H9 (cell line): ENCODE measurements at regions not wholly inside any gene's neighbourhood (a gene's known extent, or its start where the extent isn't known, plus 50 kb on each side); places are given as distances from the start of the nearest gene placed in this dataset.
A peak's percentile ranks its signal among the peaks of the same experiment; 100 is the strongest.

Experiments used
- DNase-seq: peaks from one replicate; pipeline ENCODE4 v3.0.0-alpha.2; 2017
- H2AFZ ChIP-seq: one replicate; pipeline ENCODE4 v1.6.1; 2013; ENCODE audit warnings: mild to moderate bottlenecking, low read length, control low read depth, moderate library complexity
- H2AK5ac ChIP-seq: 2 replicates; pipeline ENCODE4 v1.6.1; 2013; ENCODE audit warnings: low read length, control low read depth, mixed read lengths; ENCODE audit not compliant: insufficient read length
- H2BK120ac ChIP-seq: one replicate; pipeline ENCODE4 v1.6.1; 2013; ENCODE audit warnings: low read depth, mild to moderate bottlenecking, low read length, control low read depth, inconsistent platforms; ENCODE audit not compliant: poor library complexity, severe bottlenecking
- H2BK12ac ChIP-seq: 2 replicates; pipeline ENCODE4 v1.6.1; 2013; ENCODE audit warnings: low read length, control low read depth, mixed read lengths, low read depth; ENCODE audit not compliant: insufficient read length
- H2BK15ac ChIP-seq: 2 replicates; pipeline ENCODE4 v1.6.1; 2013; ENCODE audit warnings: low read depth, low read length, control low read depth
- H2BK20ac ChIP-seq: one replicate; pipeline ENCODE4 v1.6.1; 2013; ENCODE audit warnings: low read depth, mild to moderate bottlenecking, low read length, control low read depth, inconsistent platforms; ENCODE audit not compliant: poor library complexity, severe bottlenecking
- H2BK5ac ChIP-seq: 2 replicates; pipeline ENCODE4 v1.6.1; 2013; ENCODE audit warnings: low read length, control low read depth, mixed read lengths; ENCODE audit not compliant: insufficient read length
- H3K14ac ChIP-seq: 2 replicates; pipeline ENCODE4 v1.6.1; 2013; ENCODE audit warnings: low read length, control low read depth; ENCODE audit not compliant: insufficient read depth
- H3K18ac ChIP-seq: 2 replicates; pipeline ENCODE4 v1.6.1; 2013; ENCODE audit warnings: low read depth, mild to moderate bottlenecking, mixed read lengths, low read length, control low read depth; ENCODE audit not compliant: insufficient read length
- H3K23ac ChIP-seq: 2 replicates; pipeline ENCODE4 v1.6.1; 2013; ENCODE audit warnings: low read length, control low read depth, mixed read lengths, low read depth; ENCODE audit not compliant: insufficient read length
- H3K23me2 ChIP-seq: 2 replicates; pipeline ENCODE4 v1.6.1; 2013; ENCODE audit warnings: low read depth, mild to moderate bottlenecking, mixed read lengths, low read length, control low read depth; ENCODE audit not compliant: insufficient read length, poor library complexity, severe bottlenecking
- H3K27ac ChIP-seq: 2 replicates; pipeline ENCODE4 v1.5.1; 2013; ENCODE audit warnings: low read length, control low read depth, mixed read lengths, low read depth; ENCODE audit not compliant: insufficient read length
- H3K27me3 ChIP-seq: 2 replicates; pipeline ENCODE4 v1.6.1; 2013; ENCODE audit warnings: low read length, control low read depth, inconsistent platforms; ENCODE audit not compliant: insufficient read depth
- H3K4ac ChIP-seq: 2 replicates; pipeline ENCODE4 v1.6.1; 2013; ENCODE audit warnings: low read depth, mild to moderate bottlenecking, control low read depth, inconsistent platforms, low read length, moderate library complexity
- H3K4me1 ChIP-seq: 2 replicates; pipeline ENCODE4 v1.6.1; 2013; ENCODE audit warnings: low read length, control low read depth, inconsistent platforms; ENCODE audit not compliant: insufficient read depth
- H3K4me2 ChIP-seq: 2 replicates; pipeline ENCODE4 v1.6.1; 2013; ENCODE audit warnings: low read length, control low read depth, mixed read lengths; ENCODE audit not compliant: insufficient read length, insufficient read depth
- H3K56ac ChIP-seq: 2 replicates; pipeline ENCODE4 v1.6.1; 2013; ENCODE audit warnings: low read depth, mild to moderate bottlenecking, mixed read lengths, low read length, control low read depth; ENCODE audit not compliant: insufficient read length
- H3K79me1 ChIP-seq: 2 replicates; pipeline ENCODE4 v1.6.1; 2013; ENCODE audit warnings: low read depth, mild to moderate bottlenecking, moderate library complexity, low read length, control low read depth, inconsistent platforms; ENCODE audit not compliant: insufficient read depth, poor library complexity, severe bottlenecking
- H3K79me2 ChIP-seq: 2 replicates; pipeline ENCODE4 v1.6.1; 2013; ENCODE audit warnings: low read length, control low read depth, inconsistent platforms; ENCODE audit not compliant: insufficient read depth
- H3K9ac ChIP-seq: 2 replicates; pipeline ENCODE4 v1.6.1; 2013; ENCODE audit warnings: low read length, control low read depth, mixed read lengths; ENCODE audit not compliant: insufficient read length; ENCODE audit errors: extremely low read depth
- H3K9me3 ChIP-seq: one replicate; pipeline ENCODE4 v1.6.1; 2013; ENCODE audit warnings: low read depth, low read length, inconsistent platforms; ENCODE audit not compliant: control insufficient read depth
- H3T11ph ChIP-seq: one replicate; pipeline ENCODE4 v1.6.1; 2013; ENCODE audit warnings: mild to moderate bottlenecking, low read length, control low read depth, inconsistent platforms
- H4K20me1 ChIP-seq: one replicate; pipeline ENCODE4 v1.6.1; 2013; ENCODE audit not compliant: control insufficient read depth, insufficient read length, insufficient read depth
- H4K5ac ChIP-seq: 2 replicates; pipeline ENCODE4 v1.6.1; 2013; ENCODE audit warnings: low read depth, mild to moderate bottlenecking, mixed read lengths, low read length, control low read depth; ENCODE audit not compliant: insufficient read length
- H4K8ac ChIP-seq: replicated peaks from 2 replicates; pipeline ENCODE4 v1.6.1; 2013; ENCODE audit warnings: low read length, control low read depth, mixed read lengths, low read depth; ENCODE audit not compliant: insufficient read length
- H4K91ac ChIP-seq: 2 replicates; pipeline ENCODE4 v1.6.1; 2013; ENCODE audit warnings: low read depth, mild to moderate bottlenecking, moderate library complexity, mixed read lengths, low read length, control low read depth; ENCODE audit not compliant: insufficient read length
- H3K27ac Mint-ChIP-seq, 3 experiments: 2 replicates in 2 of 3; 3 replicates in 1 of 3; pipeline ENCODE4 v1.8.0; 2020 to 2021; ENCODE audit warnings: mixed read lengths in 3 of 3, mild to moderate bottlenecking in 1 of 3, moderate library complexity in 1 of 3
- H3K27me3 Mint-ChIP-seq: 2 replicates; pipeline ENCODE4 v1.8.0; 2021; ENCODE audit warnings: low read depth, mild to moderate bottlenecking, moderate library complexity, mixed read lengths
- H3K36me3 Mint-ChIP-seq, 3 experiments: 2 replicates in 2 of 3; 3 replicates in 1 of 3; pipeline ENCODE4 v1.8.0; 2020 to 2021; ENCODE audit warnings: low read depth in 3 of 3, mixed read lengths in 3 of 3; ENCODE audit not compliant: insufficient read depth in 1 of 3
- H3K4me1 Mint-ChIP-seq, 2 experiments: 2 replicates each; pipeline ENCODE4 v1.8.0; 2020; ENCODE audit warnings: mixed read lengths in 2 of 2
- H3K4me3 Mint-ChIP-seq, 2 experiments: 2 replicates in 1 of 2; 3 replicates in 1 of 2; pipeline ENCODE4 v1.8.0; 2020 to 2021; ENCODE audit warnings: mild to moderate bottlenecking in 2 of 2, mixed read lengths in 2 of 2, moderate library complexity in 1 of 2
- H3K9me3 Mint-ChIP-seq, 2 experiments: 2 replicates in 1 of 2; 3 replicates in 1 of 2; pipeline ENCODE4 v1.8.0; 2020; ENCODE audit warnings: mild to moderate bottlenecking in 2 of 2, mixed read lengths in 2 of 2, moderate library complexity in 1 of 2
- WGBS: extraction: QIAGEN DNeasy Blood & Tissue Kit; methylation state at CpG from one replicate; pipeline ENCODE4 v1.1.7; 2013; ENCODE audit warnings: missing lambda C conversion rate, low lambda C conversion rate, mixed read lengths; ENCODE audit not compliant: insufficient read length; ENCODE audit errors: extremely low coverage; 5-methylcytosine and 5-hydroxymethylcytosine counted together
- TF ChIP-seq, protein P1 (sequence below): fragments of 200-600 bp; sonication (generic); conservative IDR thresholded peaks from 3 replicates; pipeline ENCODE4 v1.8.0; 2021; ENCODE audit warnings: antibody characterized with exemption, mild to moderate bottlenecking

DNA sequence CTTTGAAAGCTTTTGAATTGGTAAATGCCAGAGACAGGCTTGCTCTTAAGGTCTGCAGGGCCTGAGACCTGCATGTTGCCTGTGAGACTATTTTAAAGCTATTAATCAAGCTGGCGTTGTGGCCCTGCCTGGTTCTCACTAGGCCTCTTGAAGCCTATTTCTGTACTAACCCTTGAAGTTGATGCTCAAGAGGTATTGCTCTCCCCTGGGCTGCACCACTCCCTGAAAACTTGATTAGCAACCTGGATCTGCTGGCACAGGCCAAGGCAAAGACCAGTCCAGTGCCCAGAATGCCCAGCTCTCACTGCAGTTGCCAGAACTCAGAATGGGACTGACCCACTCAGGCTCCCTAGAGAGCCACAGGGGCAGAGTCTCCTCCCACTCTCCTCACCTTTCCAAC, 220.0 kb upstream of the MEOX2 start:
- Histone ChIP-seq H2AK5ac (no peak overlapping the region), H2BK120ac (no peak overlapping the region), H3K79me2 (no peaks in the 10 kb centered on the region), H4K8ac (no peak overlapping the region), H4K20me1 (no peaks in the 10 kb centered on the region), H3K4ac (no peak overlapping the region), H3K4me2 (no peak overlapping the region), H2BK5ac (no peak overlapping the region), H3K23me2 (no peaks in the 10 kb centered on the region), H2BK12ac (no peak overlapping the region), H4K5ac (no peak overlapping the region), H3K18ac (no peak overlapping the region), H3K4me1 (no peaks in the 10 kb centered on the region), H3K9ac (no peak overlapping the region), H2AFZ (no peak overlapping the region), H2BK20ac (no peak overlapping the region), H4K91ac (no peak overlapping the region), H3K9me3 (no peaks in the 10 kb centered on the region), H2BK15ac (no peak overlapping the region), H3K14ac (no peak overlapping the region), H3K56ac (no peak overlapping the region), H3T11ph (no peak overlapping the region), H3K27ac (no peak overlapping the region), H3K79me1 (no peaks in the 10 kb centered on the region), H3K23ac (no peak overlapping the region), H3K27me3 (no peaks in the 10 kb centered on the region)
- TF ChIP-seq, protein P1, sequence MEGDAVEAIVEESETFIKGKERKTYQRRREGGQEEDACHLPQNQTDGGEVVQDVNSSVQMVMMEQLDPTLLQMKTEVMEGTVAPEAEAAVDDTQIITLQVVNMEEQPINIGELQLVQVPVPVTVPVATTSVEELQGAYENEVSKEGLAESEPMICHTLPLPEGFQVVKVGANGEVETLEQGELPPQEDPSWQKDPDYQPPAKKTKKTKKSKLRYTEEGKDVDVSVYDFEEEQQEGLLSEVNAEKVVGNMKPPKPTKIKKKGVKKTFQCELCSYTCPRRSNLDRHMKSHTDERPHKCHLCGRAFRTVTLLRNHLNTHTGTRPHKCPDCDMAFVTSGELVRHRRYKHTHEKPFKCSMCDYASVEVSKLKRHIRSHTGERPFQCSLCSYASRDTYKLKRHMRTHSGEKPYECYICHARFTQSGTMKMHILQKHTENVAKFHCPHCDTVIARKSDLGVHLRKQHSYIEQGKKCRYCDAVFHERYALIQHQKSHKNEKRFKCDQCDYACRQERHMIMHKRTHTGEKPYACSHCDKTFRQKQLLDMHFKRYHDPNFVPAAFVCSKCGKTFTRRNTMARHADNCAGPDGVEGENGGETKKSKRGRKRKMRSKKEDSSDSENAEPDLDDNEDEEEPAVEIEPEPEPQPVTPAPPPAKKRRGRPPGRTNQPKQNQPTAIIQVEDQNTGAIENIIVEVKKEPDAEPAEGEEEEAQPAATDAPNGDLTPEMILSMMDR: no peak
- no peaks in the 10 kb centered on the region for H3K36me3 Mint-ChIP-seq
- WGBS: no CpG with 5 or more reads among the region's 1 CpG
- H3K4me3 Mint-ChIP-seq: no peak overlapping the region
- H3K27me3 Mint-ChIP-seq: no peaks in the 10 kb centered on the region
- H3K27ac Mint-ChIP-seq: peak overlapping the region in 1 of 3 experiments; percentile 17; a peak in 1 of 7 replicates
- DNase-seq: no peak
- H3K4me1 Mint-ChIP-seq: no peaks in the 10 kb centered on the region
- no peaks in the 10 kb centered on the region for H3K9me3 Mint-ChIP-seq
